ENCODE measurements at regions not wholly inside any gene's neighbourhood (a gene's known extent, or its start where the extent isn't known, plus 50 kb on each side); places are given as distances from the start of the nearest gene placed in this dataset.

- CTCF ChIA-PET (ENCODE audit: low intra/inter-chr PET ratio, low total read pairs), result no interaction called here
- WGBS (ENCODE audit: low lambda C conversion rate), result 0% methylated on average over 3 of the region's 3 CpGs
- no peak for TF ChIP-seq ZBTB21 (CRISPR knock-in tag; IDR thresholded peaks at IDR 0.05)
- Histone ChIP-seq H2AFZ (ENCODE audit: low read length) (no peak overlapping the region), H3K9ac (ENCODE audit: insufficient read depth, low read depth, low read length) (no peak overlapping the region), H3K27me3 (ENCODE audit: control insufficient read depth in 1 of 2, insufficient read depth in 2 of 2, low read length in 2 of 2) (no peaks in the 10 kb centered on the region), H3K27ac (ENCODE audit: extremely low read length, insufficient read depth, low read length) (no peak overlapping the region), H3K4me1 (ENCODE audit: insufficient read depth, low read length) (no peaks in the 10 kb centered on the region), H3K79me2 (ENCODE audit: insufficient read depth, low read length) (no peaks in the 10 kb centered on the region), H3K36me3 (replicated peaks in 1 of 2; ENCODE audit: control insufficient read depth in 1 of 2, insufficient read depth in 2 of 2, low read length in 2 of 2) (no peaks in the 10 kb centered on the region), H4K20me1 (ENCODE audit: insufficient read depth, low read length) (no peaks in the 10 kb centered on the region), H3K9me3 (ENCODE audit: low read length) (no peaks in the 10 kb centered on the region), H3K4me3 (replicated peaks in 1 of 3; ENCODE audit: insufficient read depth in 1 of 3, low read depth in 2 of 3, low read length in 3 of 3) (no peak overlapping the region), H3K4me2 (ENCODE audit: low read depth, low read length) (no peak overlapping the region)
- ATAC-seq (no peak), FAIRE-seq (no peak), DNase-seq (ENCODE audit: low spot score) (no peak)
- POLR2A ChIA-PET, result no interaction called here
- BruUV-seq (replicated peaks), result no TSS peak
- in situ Hi-C loops (cut with HindIII; ENCODE audit: extremely low pct_ligation_motif_present, low pct_unique_long_range_greater_than_20kb), result no loop called here
- intact Hi-C loops (cut with micrococcal nuclease; ENCODE audit: unreplicated experiment), result no loop called here
Observed at GRCh38 chr5:18370531-18370930, 736.3 kb downstream of the TAF11L14 start.

GRCh38 chr5:18375641-18376040 is 741.4 kb downstream of the TAF11L14 start:
- H3K27ac ChIP-seq (ENCODE audit: extremely low read length, insufficient read depth, low read length), result no peak overlapping the region
- H3K36me3 ChIP-seq (replicated peaks in 1 of 2; ENCODE audit: control insufficient read depth in 1 of 2, insufficient read depth in 2 of 2, low read length in 2 of 2), result no peaks in the 10 kb centered on the region
- H3K4me1 ChIP-seq (ENCODE audit: insufficient read depth, low read length), result no peaks in the 10 kb centered on the region
- no peak for DNase-seq (ENCODE audit: low spot score)
- no peak overlapping the region for H3K4me3 ChIP-seq (replicated peaks in 1 of 3; ENCODE audit: insufficient read depth in 1 of 3, low read depth in 2 of 3, low read length in 3 of 3)
- H3K27me3 ChIP-seq (ENCODE audit: control insufficient read depth in 1 of 2, insufficient read depth in 2 of 2, low read length in 2 of 2), result no peaks in the 10 kb centered on the region
- 5% methylated on average over 2 of the region's 2 CpGs for WGBS (ENCODE audit: low lambda C conversion rate)
- intact Hi-C loops (cut with micrococcal nuclease; ENCODE audit: unreplicated experiment) (no loop called here), in situ Hi-C loops (cut with HindIII; ENCODE audit: extremely low pct_ligation_motif_present, low pct_unique_long_range_greater_than_20kb) (no loop called here)
- FAIRE-seq, result no peak
- no peaks in the 10 kb centered on the region for H3K9me3 ChIP-seq (ENCODE audit: low read length)
- no peak overlapping the region for H3K9ac ChIP-seq (ENCODE audit: insufficient read depth, low read depth, low read length)
- no TSS peak for BruUV-seq (replicated peaks)
- POLR2A ChIA-PET, result no interaction called here
- no peak for ATAC-seq
- H3K4me2 ChIP-seq (ENCODE audit: low read depth, low read length), result no peak overlapping the region
- TF ChIP-seq ZNF546 (CRISPR knock-in tag; conservative IDR thresholded peaks at IDR 0.05) (no peak), ZNF704 (CRISPR knock-in tag; IDR thresholded peaks at IDR 0.05; ENCODE audit: borderline replicate concordance) (no peak), NONO (IDR thresholded peaks at IDR 0.05) (no peak), NONO (CRISPR knock-in tag; conservative IDR thresholded peaks at IDR 0.05) (no peak), DBP (CRISPR knock-in tag; IDR thresholded peaks at IDR 0.05; ENCODE audit: not compliant biosample characterization) (no peak), TSC22D2 (CRISPR knock-in tag; IDR thresholded peaks at IDR 0.05; ENCODE audit: borderline replicate concordance) (no peak), BRCA1 (CRISPR knock-in tag; IDR thresholded peaks at IDR 0.05) (no peak), ZNF281 (CRISPR knock-in tag; IDR thresholded peaks at IDR 0.05; ENCODE audit: borderline replicate concordance) (no peak), HOXA7 (CRISPR knock-in tag; IDR thresholded peaks at IDR 0.05) (no peak), SATB2 (CRISPR knock-in tag; IDR thresholded peaks at IDR 0.05) (no peak), ZNF605 (CRISPR knock-in tag; IDR thresholded peaks at IDR 0.05) (no peak)
- CTCF ChIA-PET (ENCODE audit: low intra/inter-chr PET ratio, low total read pairs), result no interaction called here
- no peaks in the 10 kb centered on the region for H4K20me1 ChIP-seq (ENCODE audit: insufficient read depth, low read length)
- no peaks in the 10 kb centered on the region for H3K79me2 ChIP-seq (ENCODE audit: insufficient read depth, low read length)
- H2AFZ ChIP-seq (ENCODE audit: low read length), result no peak overlapping the region

Measured in HepG2 (cell line).